Nephron (organoid): ENCODE measurements at regions not wholly inside any gene's neighbourhood (a gene's known extent, or its start where the extent isn't known, plus 50 kb on each side); places are given as distances from the start of the nearest gene placed in this dataset.

Experiments
- H3K27ac Mint-ChIP-seq, 3 experiments: 2 replicates each; pipeline ENCODE4 v1.8.0; 2020; ENCODE audit warnings: mixed read lengths in 3 of 3, mild to moderate bottlenecking in 2 of 3, moderate library complexity in 1 of 3
- H3K27me3 Mint-ChIP-seq: 2 replicates; pipeline ENCODE4 v1.8.0; 2021; ENCODE audit warnings: low read depth, mild to moderate bottlenecking, moderate library complexity, mixed read lengths
- H3K36me3 Mint-ChIP-seq: 2 replicates; pipeline ENCODE4 v1.8.0; 2020; ENCODE audit warnings: low read depth, mixed read lengths
- H3K4me1 Mint-ChIP-seq: 2 replicates; pipeline ENCODE4 v1.8.0; 2020; ENCODE audit warnings: mixed read lengths
- H3K4me3 Mint-ChIP-seq, 3 experiments: 2 replicates each; pipeline ENCODE4 v1.8.0; 2020; ENCODE audit warnings: mild to moderate bottlenecking in 3 of 3, mixed read lengths in 3 of 3, moderate library complexity in 2 of 3
- H3K9me3 Mint-ChIP-seq: 2 replicates; pipeline ENCODE4 v1.8.0; 2020; ENCODE audit warnings: mixed read lengths
- CTCF ChIP-seq, 3 experiments: fragments of 200-600 bp; sonication (generic); IDR thresholded peaks; one replicate each; pipeline ENCODE4 v1.5.0; 2021; ENCODE audit warnings: antibody characterized with exemption in 3 of 3; ENCODE audit not compliant: unreplicated experiment in 3 of 3

- no peak overlapping the region for H3K4me3 Mint-ChIP-seq
- peak overlapping the region; percentile 50 to 73 (median 60) for H3K27ac Mint-ChIP-seq
- no peak for TF ChIP-seq CTCF (IDR thresholded peaks at IDR 0.05; ENCODE audit: unreplicated experiment in 3 of 3)
These were observed 521.2 kb downstream of the TNS1 start for GRCh38 chr2:217481577-217481976.

GRCh38 chr2:217479566-217479965 is 523.2 kb downstream of the TNS1 start:
- no peak for TF ChIP-seq CTCF (IDR thresholded peaks at IDR 0.05; ENCODE audit: unreplicated experiment in 3 of 3)
- Mint-ChIP-seq H3K27ac (peak overlapping the region; percentile 59 to 88 (median 87)), H3K9me3 (no peaks in the 10 kb centered on the region), H3K36me3 (no peaks in the 10 kb centered on the region), H3K4me1 (peaks cover 62% of the 10 kb centered on the region), H3K4me3 (no peak overlapping the region), H3K27me3 (no peaks in the 10 kb centered on the region)

More at GRCh38 chr2:217481577-217481976, 521.2 kb downstream of the TNS1 start:
- no peaks in the 10 kb centered on the region for H3K36me3 Mint-ChIP-seq
- peaks cover 46% of the 10 kb centered on the region for H3K4me1 Mint-ChIP-seq
- no peaks in the 10 kb centered on the region for H3K9me3 Mint-ChIP-seq
- H3K27me3 Mint-ChIP-seq = no peaks in the 10 kb centered on the region

GRCh38 chr2:217478831-217479455 is 523.9 kb downstream of the TNS1 start:
- Mint-ChIP-seq H3K27ac (peak overlapping the region; percentile 59 to 88 (median 87)), H3K4me1 (peaks cover 68% of the 10 kb centered on the region), H3K27me3 (no peaks in the 10 kb centered on the region), H3K4me3 (no peak overlapping the region), H3K36me3 (no peaks in the 10 kb centered on the region), H3K9me3 (no peaks in the 10 kb centered on the region)
- TF ChIP-seq CTCF (IDR thresholded peaks at IDR 0.05; ENCODE audit: unreplicated experiment in 3 of 3) = no peak

GRCh38 chr2:217477583-217477982 is 525.2 kb downstream of the TNS1 start:
- no peak for TF ChIP-seq CTCF (IDR thresholded peaks at IDR 0.05; ENCODE audit: unreplicated experiment in 3 of 3)
- Mint-ChIP-seq H3K27me3 (no peaks in the 10 kb centered on the region), H3K36me3 (no peaks in the 10 kb centered on the region), H3K9me3 (no peaks in the 10 kb centered on the region), H3K4me1 (peaks cover 72% of the 10 kb centered on the region), H3K4me3 (no peak overlapping the region), H3K27ac (peak overlapping the region in 2 of 3 experiments; percentile 65 to 87)

DNA sequence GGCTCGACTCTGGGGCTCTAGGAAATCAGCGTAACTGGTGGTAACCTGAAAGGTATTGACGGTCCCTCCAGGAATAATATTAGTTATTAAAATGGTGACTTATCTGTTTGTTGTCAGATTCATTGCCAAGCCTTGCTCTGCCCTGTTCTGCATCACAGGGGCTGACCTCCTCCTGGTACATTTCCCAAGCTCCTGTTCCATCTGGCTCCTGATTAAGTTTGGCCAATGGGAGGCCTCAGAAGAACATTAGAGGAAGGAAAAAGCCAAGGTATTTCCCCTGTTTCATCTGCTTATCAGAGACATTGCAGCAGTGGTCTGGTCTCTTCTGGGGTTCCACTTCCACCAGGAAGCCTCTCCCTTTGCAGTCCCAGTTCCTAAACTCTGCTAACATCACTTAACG is 527.0 kb downstream of the TNS1 start:
- no peaks in the 10 kb centered on the region for H3K27me3 Mint-ChIP-seq
- H3K4me3 Mint-ChIP-seq = no peak overlapping the region
- no peak for TF ChIP-seq CTCF (IDR thresholded peaks at IDR 0.05; ENCODE audit: unreplicated experiment in 3 of 3)
- H3K27ac Mint-ChIP-seq = peak overlapping the region in 2 of 3 experiments; percentile 65 to 87
- H3K4me1 Mint-ChIP-seq = peaks cover 72% of the 10 kb centered on the region
- no peaks in the 10 kb centered on the region for H3K9me3 Mint-ChIP-seq
- no peaks in the 10 kb centered on the region for H3K36me3 Mint-ChIP-seq

- Mint-ChIP-seq H3K9me3 (no peaks in the 10 kb centered on the region), H3K4me1 (peaks cover 74% of the 10 kb centered on the region), H3K27ac (peak overlapping the region in 2 of 3 experiments; percentile 68 to 87), H3K27me3 (no peaks in the 10 kb centered on the region), H3K4me3 (no peak overlapping the region), H3K36me3 (no peaks in the 10 kb centered on the region)
- TF ChIP-seq CTCF (IDR thresholded peaks at IDR 0.05; ENCODE audit: unreplicated experiment in 3 of 3) = no peak
These were observed 527.7 kb downstream of the TNS1 start for GRCh38 chr2:217475101-217475500.
